ENCODE measurements at regions not wholly inside any gene's neighbourhood (a gene's known extent, or its start where the extent isn't known, plus 50 kb on each side); places are given as distances from the start of the nearest gene placed in this dataset.

GRCh38 chr5:67941614-67942401 lies 273.7 kb upstream of the PIK3R1 start:
- no peaks in the 10 kb centered on the region for H3K79me1 ChIP-seq (replicated peaks; ENCODE audit: low read length, poor library complexity, severe bottlenecking)
- H2BK12ac ChIP-seq (ENCODE audit: low read length in 2 of 2): no peak overlapping the region
- no peak overlapping the region for H3K14ac ChIP-seq (ENCODE audit: low read length in 2 of 2)
- H3K36me3 ChIP-seq (ENCODE audit: control insufficient read depth in 1 of 2, insufficient read depth in 2 of 2, low read depth in 1 of 2, low read length in 2 of 2): no peaks in the 10 kb centered on the region
- no peak overlapping the region for H3K4me3 ChIP-seq (ENCODE audit: insufficient read depth in 1 of 2, low read depth in 1 of 2, low read length in 2 of 2)
- H2AK5ac ChIP-seq (ENCODE audit: low read length, severe bottlenecking): no peak overlapping the region
- H3K9me3 ChIP-seq (ENCODE audit: control insufficient read depth, low read length): no peaks in the 10 kb centered on the region
- H3K9ac ChIP-seq (ENCODE audit: low read length): peak overlapping the region; percentile 50
- DNase-seq: no peak
- 74% methylated on average over 5 of the region's 5 CpGs for WGBS
- H3K4me1 ChIP-seq (ENCODE audit: control insufficient read depth, insufficient read depth, low read depth, low read length): no peaks in the 10 kb centered on the region
- no peak overlapping the region for H4K8ac ChIP-seq (ENCODE audit: low read length)
- H4K91ac ChIP-seq (ENCODE audit: low read length): no peak overlapping the region
- H3K27me3 ChIP-seq (ENCODE audit: control insufficient read depth in 1 of 2, insufficient read depth in 1 of 2, low read length in 2 of 2): no peaks in the 10 kb centered on the region
- no peak overlapping the region for H3K4ac ChIP-seq (ENCODE audit: low read depth in 1 of 2, low read length in 2 of 2)
- no peak overlapping the region for H3K23ac ChIP-seq (ENCODE audit: low read length in 2 of 2)
- H3K18ac ChIP-seq (ENCODE audit: low read depth in 1 of 2, low read length in 2 of 2): no peak overlapping the region
- H2BK5ac ChIP-seq (ENCODE audit: low read depth, low read length, poor library complexity, severe bottlenecking): no peak overlapping the region
- no peak overlapping the region for H2BK120ac ChIP-seq (ENCODE audit: low read depth, low read length)
- H3K4me2 ChIP-seq (ENCODE audit: low read length, poor library complexity, severe bottlenecking): no peak overlapping the region
- no peak overlapping the region for H2AFZ ChIP-seq (ENCODE audit: low read depth, low read length)
- H2BK15ac ChIP-seq (ENCODE audit: low read depth, poor library complexity, severe bottlenecking): no peak overlapping the region
- H3K27ac ChIP-seq (ENCODE audit: low read length, poor library complexity, severe bottlenecking): no peak overlapping the region

GRCh38 chr5:67935908-67936566 lies 279.5 kb upstream of the PIK3R1 start:
- no peak overlapping the region for H3K18ac ChIP-seq (ENCODE audit: low read depth in 1 of 2, low read length in 2 of 2)
- no peak overlapping the region for H2BK15ac ChIP-seq (ENCODE audit: low read depth, poor library complexity, severe bottlenecking)
- no peak overlapping the region for H2AFZ ChIP-seq (ENCODE audit: low read depth, low read length)
- no peak overlapping the region for H2BK120ac ChIP-seq (ENCODE audit: low read depth, low read length)
- no peak overlapping the region for H3K9ac ChIP-seq (ENCODE audit: low read length)
- DNase-seq: no peak
- H3K36me3 ChIP-seq (ENCODE audit: control insufficient read depth in 1 of 2, insufficient read depth in 2 of 2, low read depth in 1 of 2, low read length in 2 of 2): no peaks in the 10 kb centered on the region
- no peak overlapping the region for H3K27ac ChIP-seq (ENCODE audit: low read length, poor library complexity, severe bottlenecking)
- H3K4me1 ChIP-seq (ENCODE audit: control insufficient read depth, insufficient read depth, low read depth, low read length): no peaks in the 10 kb centered on the region
- no peak overlapping the region for H3K4me2 ChIP-seq (ENCODE audit: low read length, poor library complexity, severe bottlenecking)
- H3K14ac ChIP-seq (ENCODE audit: low read length in 2 of 2): no peak overlapping the region
- no peaks in the 10 kb centered on the region for H3K79me1 ChIP-seq (replicated peaks; ENCODE audit: low read length, poor library complexity, severe bottlenecking)
- H3K4ac ChIP-seq (ENCODE audit: low read depth in 1 of 2, low read length in 2 of 2): no peak overlapping the region
- no peak overlapping the region for H3K4me3 ChIP-seq (ENCODE audit: insufficient read depth in 1 of 2, low read depth in 1 of 2, low read length in 2 of 2)
- H4K8ac ChIP-seq (ENCODE audit: low read length): no peak overlapping the region
- H2BK5ac ChIP-seq (ENCODE audit: low read depth, low read length, poor library complexity, severe bottlenecking): no peak overlapping the region
- no peaks in the 10 kb centered on the region for H3K27me3 ChIP-seq (ENCODE audit: control insufficient read depth in 1 of 2, insufficient read depth in 1 of 2, low read length in 2 of 2)
- no peak overlapping the region for H3K23ac ChIP-seq (ENCODE audit: low read length in 2 of 2)
- H2AK5ac ChIP-seq (ENCODE audit: low read length, severe bottlenecking): no peak overlapping the region
- 89% methylated on average over 4 of the region's 4 CpGs for WGBS
- no peak overlapping the region for H4K91ac ChIP-seq (ENCODE audit: low read length)
- no peaks in the 10 kb centered on the region for H3K9me3 ChIP-seq (ENCODE audit: control insufficient read depth, low read length)
- no peak overlapping the region for H2BK12ac ChIP-seq (ENCODE audit: low read length in 2 of 2)

GRCh38 chr5:67934976-67935375 lies 280.6 kb upstream of the PIK3R1 start:
- no peak overlapping the region for H2AK5ac ChIP-seq (ENCODE audit: low read length, severe bottlenecking)
- H3K23ac ChIP-seq (ENCODE audit: low read length in 2 of 2): no peak overlapping the region
- H3K9ac ChIP-seq (ENCODE audit: low read length): no peak overlapping the region
- no peak overlapping the region for H3K4me2 ChIP-seq (ENCODE audit: low read length, poor library complexity, severe bottlenecking)
- no peak overlapping the region for H4K91ac ChIP-seq (ENCODE audit: low read length)
- no peak overlapping the region for H2BK120ac ChIP-seq (ENCODE audit: low read depth, low read length)
- H3K14ac ChIP-seq (ENCODE audit: low read length in 2 of 2): no peak overlapping the region
- no peaks in the 10 kb centered on the region for H3K9me3 ChIP-seq (ENCODE audit: control insufficient read depth, low read length)
- H3K4ac ChIP-seq (ENCODE audit: low read depth in 1 of 2, low read length in 2 of 2): no peak overlapping the region
- no peak overlapping the region for H2BK15ac ChIP-seq (ENCODE audit: low read depth, poor library complexity, severe bottlenecking)
- H3K79me1 ChIP-seq (replicated peaks; ENCODE audit: low read length, poor library complexity, severe bottlenecking): no peaks in the 10 kb centered on the region
- DNase-seq: no peak
- H2BK12ac ChIP-seq (ENCODE audit: low read length in 2 of 2): no peak overlapping the region
- H2AFZ ChIP-seq (ENCODE audit: low read depth, low read length): no peak overlapping the region
- no peak overlapping the region for H3K4me3 ChIP-seq (ENCODE audit: insufficient read depth in 1 of 2, low read depth in 1 of 2, low read length in 2 of 2)
- WGBS: 95% methylated on average over 4 of the region's 4 CpGs
- H3K4me1 ChIP-seq (ENCODE audit: control insufficient read depth, insufficient read depth, low read depth, low read length): no peaks in the 10 kb centered on the region
- H3K18ac ChIP-seq (ENCODE audit: low read depth in 1 of 2, low read length in 2 of 2): no peak overlapping the region
- H4K8ac ChIP-seq (ENCODE audit: low read length): no peak overlapping the region
- no peak overlapping the region for H3K27ac ChIP-seq (ENCODE audit: low read length, poor library complexity, severe bottlenecking)
- no peaks in the 10 kb centered on the region for H3K36me3 ChIP-seq (ENCODE audit: control insufficient read depth in 1 of 2, insufficient read depth in 2 of 2, low read depth in 1 of 2, low read length in 2 of 2)
- H2BK5ac ChIP-seq (ENCODE audit: low read depth, low read length, poor library complexity, severe bottlenecking): no peak overlapping the region
- H3K27me3 ChIP-seq (ENCODE audit: control insufficient read depth in 1 of 2, insufficient read depth in 1 of 2, low read length in 2 of 2): no peaks in the 10 kb centered on the region

DNA sequence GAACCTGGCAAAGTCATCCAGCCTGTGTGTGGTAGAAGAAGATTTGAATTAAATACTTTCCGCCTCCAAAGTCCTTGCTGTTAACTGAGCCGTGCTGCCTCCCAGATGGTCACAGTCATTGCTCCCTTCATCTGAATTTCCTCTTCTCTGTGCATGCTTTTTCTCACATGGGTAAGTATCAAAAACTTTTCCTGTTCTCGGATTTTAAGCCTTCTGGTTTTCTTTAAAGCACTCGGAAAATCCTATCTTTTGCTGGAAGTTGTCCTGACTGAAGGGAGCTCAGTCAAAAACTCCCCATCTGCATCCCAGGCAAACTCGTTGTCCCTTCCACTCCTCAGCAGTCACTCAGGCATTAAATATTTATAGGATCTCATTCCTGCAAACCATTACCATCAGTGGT lies 290.0 kb upstream of the PIK3R1 start:
- Histone ChIP-seq H3K27ac (ENCODE audit: low read length, poor library complexity, severe bottlenecking) (no peak overlapping the region), H2BK12ac (ENCODE audit: low read length in 2 of 2) (no peak overlapping the region), H3K9ac (ENCODE audit: low read length) (no peak overlapping the region), H3K14ac (ENCODE audit: low read length in 2 of 2) (no peak overlapping the region), H4K8ac (ENCODE audit: low read length) (no peak overlapping the region), H2BK15ac (ENCODE audit: low read depth, poor library complexity, severe bottlenecking) (no peak overlapping the region), H2AFZ (ENCODE audit: low read depth, low read length) (no peak overlapping the region), H3K27me3 (ENCODE audit: control insufficient read depth in 1 of 2, insufficient read depth in 1 of 2, low read length in 2 of 2) (no peaks in the 10 kb centered on the region), H3K9me3 (ENCODE audit: control insufficient read depth, low read length) (no peaks in the 10 kb centered on the region), H3K23ac (ENCODE audit: low read length in 2 of 2) (no peak overlapping the region), H2AK5ac (ENCODE audit: low read length, severe bottlenecking) (no peak overlapping the region), H3K18ac (ENCODE audit: low read depth in 1 of 2, low read length in 2 of 2) (no peak overlapping the region), H2BK5ac (ENCODE audit: low read depth, low read length, poor library complexity, severe bottlenecking) (no peak overlapping the region), H3K79me1 (replicated peaks; ENCODE audit: low read length, poor library complexity, severe bottlenecking) (no peaks in the 10 kb centered on the region), H2BK120ac (ENCODE audit: low read depth, low read length) (no peak overlapping the region), H3K36me3 (ENCODE audit: control insufficient read depth in 1 of 2, insufficient read depth in 2 of 2, low read depth in 1 of 2, low read length in 2 of 2) (no peaks in the 10 kb centered on the region), H3K4ac (ENCODE audit: low read depth in 1 of 2, low read length in 2 of 2) (no peak overlapping the region), H3K4me1 (ENCODE audit: control insufficient read depth, insufficient read depth, low read depth, low read length) (no peaks in the 10 kb centered on the region), H3K4me3 (ENCODE audit: insufficient read depth in 1 of 2, low read depth in 1 of 2, low read length in 2 of 2) (no peak overlapping the region), H3K4me2 (ENCODE audit: low read length, poor library complexity, severe bottlenecking) (no peak overlapping the region), H4K91ac (ENCODE audit: low read length) (no peak overlapping the region)
- WGBS: 77% methylated on average over 5 of the region's 5 CpGs
- no peak for DNase-seq
